Right cardiac atrium (tissue), 5 donors: ENCODE measurements at regions not wholly inside any gene's neighbourhood (a gene's known extent, or its start where the extent isn't known, plus 50 kb on each side); places are given as distances from the start of the nearest gene placed in this dataset.

ENCODE experiments used
- ATAC-seq, 2 donors: fragments of 200-7000 bp; cut with Tn5 transposase; one replicate each; pipeline versions ENCODE4 v1.8.0 to v1.9.1; 2020; ENCODE audit warnings: moderate library complexity in 2 of 2, mild to moderate bottlenecking in 1 of 2
- DNase-seq, 3 donors: peaks; one replicate each; pipeline ENCODE4 v3.0.0-alpha.2; 2020
- H3K27ac ChIP-seq: one replicate; pipeline ENCODE4 v1.5.1; 2013; ENCODE audit warnings: mild to moderate bottlenecking, low read length, control low read depth, moderate library complexity
- H3K27me3 ChIP-seq: one replicate; pipeline ENCODE4 v1.6.1; 2013; ENCODE audit not compliant: control insufficient read depth, insufficient read depth
- H3K4me1 ChIP-seq: one replicate; pipeline ENCODE4 v1.6.1; 2013; ENCODE audit warnings: low read length; ENCODE audit not compliant: control insufficient read depth, insufficient read depth
- H3K4me3 ChIP-seq: one replicate; pipeline ENCODE4 v1.5.1; 2013; ENCODE audit warnings: low read length, control low read depth
- H3K9me3 ChIP-seq: one replicate; pipeline ENCODE4 v1.6.1; 2013; ENCODE audit warnings: low read length; ENCODE audit not compliant: control insufficient read depth
- WGBS: extraction: QIAGEN DNeasy Blood & Tissue Kit; methylation state at CpG from one replicate; pipeline ENCODE4 v1.1.7; 2013; 5-methylcytosine and 5-hydroxymethylcytosine counted together
- intact Hi-C, 4 donors: fragments of 100-400 bp; cut with DNase I; formaldehyde crosslinking; loops; one replicate each; pipeline versions ENCODE4 v1.11.0 to v1.14.0; 2022 to 2023
- donor health status: healthy with polysubstance abuse.
- donor health status: DM: no; HTN: yes; CAD: no.
- donor health status: DM: no; HTN: no; CAD: no.
- donor health status: DM: no; HTN: yes; CAD: no; lungs with severe emphysema.
- donor health status: DM: yes; HTN: yes; CAD: no.

DNA sequence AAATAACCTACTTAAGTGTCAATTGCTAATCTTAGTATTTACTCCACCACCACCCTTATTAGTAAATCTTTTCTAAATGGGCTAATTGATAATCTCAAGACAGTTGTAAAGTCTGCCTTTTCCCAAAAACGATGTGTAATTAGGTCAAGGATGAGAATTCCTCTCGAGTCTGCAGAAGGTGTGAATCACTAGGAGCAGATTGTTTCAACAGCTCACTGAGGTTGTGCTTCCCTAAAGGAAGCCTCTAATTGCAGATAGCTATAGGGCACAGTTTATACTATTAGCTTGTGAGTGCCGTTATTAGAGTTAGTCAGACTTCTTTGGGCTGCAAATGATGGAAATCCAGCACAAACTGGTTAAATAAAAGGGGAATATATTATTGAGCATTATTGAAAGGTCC is 84.9 kb downstream of the C11orf91 start:
- Histone ChIP-seq H3K27me3 (no peaks in the 10 kb centered on the region), H3K4me1 (no peaks in the 10 kb centered on the region), H3K4me3 (no peak overlapping the region), H3K9me3 (no peaks in the 10 kb centered on the region), H3K27ac (no peak overlapping the region)
- ATAC-seq = no peak
- WGBS = 61% methylated on average over 3 of the region's 3 CpGs
- no peak for DNase-seq
- intact Hi-C loops = no loop called here

DNA sequence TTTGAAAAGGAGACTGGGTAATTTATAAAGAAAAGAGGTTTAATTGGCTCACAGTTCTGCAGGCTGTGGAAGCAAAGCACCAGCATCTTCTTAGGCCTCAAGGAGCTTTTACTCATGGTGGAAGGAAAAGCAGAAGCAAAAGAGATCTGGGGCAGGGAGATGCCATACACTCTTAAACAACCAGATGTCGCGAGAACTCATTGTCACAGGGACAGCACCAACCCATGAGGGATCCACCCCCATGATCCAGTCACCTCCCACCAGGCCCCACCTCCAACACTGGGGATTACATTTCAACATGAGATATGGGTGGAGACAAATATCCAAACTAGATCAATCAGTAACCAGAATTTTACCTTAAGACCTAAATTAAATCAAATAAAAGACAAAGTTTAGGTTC is 87.2 kb downstream of the C11orf91 start:
- no peaks in the 10 kb centered on the region for H3K4me1 ChIP-seq
- intact Hi-C loops = no loop called here
- DNase-seq (no peak), ATAC-seq (no peak)
- H3K27me3 ChIP-seq = no peaks in the 10 kb centered on the region
- no peak overlapping the region for H3K27ac ChIP-seq
- H3K4me3 ChIP-seq = no peak overlapping the region
- no peaks in the 10 kb centered on the region for H3K9me3 ChIP-seq
- WGBS = 96% methylated on average over 2 of the region's 2 CpGs

DNA sequence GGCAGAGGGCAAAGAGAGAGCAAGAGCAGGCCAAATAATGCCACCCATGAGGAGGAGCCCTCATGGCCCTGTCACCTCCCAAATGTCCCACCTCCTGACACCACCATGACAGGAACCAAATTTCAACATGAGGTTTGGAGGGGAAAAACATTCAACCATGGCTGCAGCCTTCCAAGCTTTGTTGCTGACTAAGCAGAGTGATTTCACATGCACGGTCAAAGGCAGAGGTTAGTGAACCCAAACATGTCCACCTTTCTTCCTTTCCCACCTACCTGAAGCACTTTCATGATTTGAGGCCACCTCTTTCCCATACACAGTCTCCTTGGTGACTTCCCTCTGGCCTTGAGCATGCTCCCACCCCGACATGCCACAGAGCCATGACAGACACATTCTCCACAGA is 89.7 kb downstream of the C11orf91 start:
- no peak for DNase-seq
- H3K27me3 ChIP-seq = no peaks in the 10 kb centered on the region
- intact Hi-C loops = no loop called here

DNA sequence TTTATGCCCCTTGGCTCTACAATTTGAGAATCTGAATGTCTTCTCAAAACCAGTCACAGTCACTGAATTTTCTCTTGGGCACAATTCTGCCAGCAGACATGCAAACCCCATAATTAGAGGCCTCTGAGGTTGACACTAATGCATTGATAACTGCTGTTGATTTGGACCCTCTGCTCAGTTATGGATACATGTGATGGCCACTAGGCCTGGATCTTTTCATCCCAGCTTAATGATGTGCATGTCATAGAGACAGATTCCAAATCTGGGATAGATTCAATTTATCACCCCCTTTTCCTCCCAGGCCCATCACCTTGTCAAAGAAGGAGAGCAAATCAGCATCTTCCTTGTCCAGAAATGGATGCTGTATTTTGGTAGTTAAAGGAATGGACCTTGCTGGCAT is 92.2 kb downstream of the C11orf91 start:
- ATAC-seq = no peak
- no peak overlapping the region for H3K4me3 ChIP-seq
- H3K27me3 ChIP-seq = no peaks in the 10 kb centered on the region
- no peak for DNase-seq
- H3K9me3 ChIP-seq = no peaks in the 10 kb centered on the region
- H3K4me1 ChIP-seq = no peaks in the 10 kb centered on the region
- no peak overlapping the region for H3K27ac ChIP-seq
- intact Hi-C loops = no loop called here

More for the DNA sequence above, 89.7 kb downstream of the C11orf91 start:
- no peak overlapping the region for H3K27ac ChIP-seq
- H3K9me3 ChIP-seq = no peaks in the 10 kb centered on the region
- WGBS = 77% methylated on average over 2 of the region's 2 CpGs
- ATAC-seq = no peak
- H3K4me1 ChIP-seq = no peaks in the 10 kb centered on the region
- H3K4me3 ChIP-seq = no peak overlapping the region

DNA sequence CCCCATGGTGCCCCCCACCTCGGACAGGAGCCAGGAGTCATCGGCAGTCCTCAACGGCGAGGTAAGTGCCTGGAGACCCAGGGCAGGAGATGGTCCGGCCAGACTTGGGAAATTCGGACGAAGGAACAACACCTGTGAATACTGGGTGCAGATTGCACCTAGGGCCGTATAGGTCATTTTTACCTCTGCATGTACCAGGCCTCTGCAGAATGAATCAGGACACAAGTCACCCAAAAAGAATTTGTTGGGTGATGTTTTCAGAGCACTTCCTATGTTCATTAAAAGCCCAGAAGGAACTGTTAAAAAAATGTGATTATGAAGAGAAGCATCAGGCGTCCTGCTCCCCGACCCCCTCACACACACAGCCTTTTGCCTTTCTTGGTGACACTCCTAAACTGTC is 93.9 kb downstream of the C11orf91 start:
- no peak for DNase-seq
- no peak for ATAC-seq
- intact Hi-C loops = no loop called here

DNA sequence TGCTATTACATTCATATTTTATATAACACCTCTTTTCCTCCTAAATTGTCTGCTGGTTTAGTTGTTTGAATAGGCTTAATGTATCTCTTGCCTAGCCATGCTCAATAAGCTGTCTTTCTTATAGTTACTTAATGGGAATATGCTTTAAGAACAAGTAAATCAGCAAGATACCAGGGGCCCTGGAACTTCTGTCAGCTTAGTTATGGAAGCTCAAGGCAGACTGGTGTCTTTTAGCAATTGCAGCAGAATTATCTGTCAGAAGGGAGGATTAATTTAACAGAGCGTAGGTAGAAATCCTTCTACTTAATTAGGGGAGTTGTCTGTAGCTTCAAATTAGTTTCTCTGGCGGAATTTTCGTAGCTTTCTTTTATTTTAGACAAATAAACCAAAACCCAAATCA is 94.9 kb downstream of the C11orf91 start:
- no peaks in the 10 kb centered on the region for H3K4me1 ChIP-seq
- H3K27ac ChIP-seq = no peak overlapping the region
- ATAC-seq = no peak
- no peak for DNase-seq
- no peak overlapping the region for H3K4me3 ChIP-seq
- 90% methylated on average over 3 of the region's 3 CpGs for WGBS
- intact Hi-C loops = no loop called here
- no peaks in the 10 kb centered on the region for H3K27me3 ChIP-seq
- no peaks in the 10 kb centered on the region for H3K9me3 ChIP-seq

More for the DNA sequence above, 93.9 kb downstream of the C11orf91 start:
- Histone ChIP-seq H3K27ac (no peak overlapping the region), H3K4me3 (no peak overlapping the region), H3K27me3 (no peaks in the 10 kb centered on the region), H3K9me3 (no peaks in the 10 kb centered on the region), H3K4me1 (no peaks in the 10 kb centered on the region)
- WGBS = 89% methylated on average over 10 of the region's 10 CpGs

DNA sequence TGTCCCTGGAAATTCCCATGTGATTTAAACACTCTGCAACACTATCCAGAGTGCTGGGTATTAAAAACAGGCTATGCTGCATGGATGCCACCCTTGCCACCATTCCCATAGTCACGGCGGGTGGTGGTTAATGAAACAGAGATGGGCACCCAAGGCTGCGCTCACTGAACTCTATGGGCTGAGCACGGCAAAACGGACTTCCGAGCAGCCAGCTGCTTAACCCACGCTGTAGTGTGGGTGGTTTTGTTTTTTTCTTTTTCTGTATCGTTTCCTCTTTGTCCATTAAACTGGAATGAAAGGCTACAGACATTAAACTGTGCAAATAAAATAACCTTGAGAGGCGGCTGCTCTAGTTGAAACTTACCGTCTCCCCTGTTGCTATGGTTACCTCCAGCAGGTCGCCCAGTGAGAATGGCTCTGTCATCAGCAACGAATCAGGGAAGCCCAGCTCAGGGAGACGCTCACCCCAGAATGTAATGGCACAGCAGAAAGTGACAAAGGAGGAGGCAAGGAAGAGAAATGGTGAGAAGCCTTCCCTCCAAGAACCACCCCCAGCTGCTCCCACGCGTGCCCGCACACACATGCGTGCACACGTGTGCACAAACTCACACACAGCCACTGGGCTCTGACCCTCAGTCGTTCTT is 102.1 kb downstream of the C11orf91 start:
- no peak overlapping the region for H3K4me3 ChIP-seq
- no peak for ATAC-seq
- 70% methylated on average over 19 of the region's 19 CpGs for WGBS
- no peak overlapping the region for H3K27ac ChIP-seq
- intact Hi-C loops = no loop called here
- no peaks in the 10 kb centered on the region for H3K4me1 ChIP-seq
- H3K9me3 ChIP-seq = no peaks in the 10 kb centered on the region
- H3K27me3 ChIP-seq = no peaks in the 10 kb centered on the region
- DNase-seq = no peak

DNA sequence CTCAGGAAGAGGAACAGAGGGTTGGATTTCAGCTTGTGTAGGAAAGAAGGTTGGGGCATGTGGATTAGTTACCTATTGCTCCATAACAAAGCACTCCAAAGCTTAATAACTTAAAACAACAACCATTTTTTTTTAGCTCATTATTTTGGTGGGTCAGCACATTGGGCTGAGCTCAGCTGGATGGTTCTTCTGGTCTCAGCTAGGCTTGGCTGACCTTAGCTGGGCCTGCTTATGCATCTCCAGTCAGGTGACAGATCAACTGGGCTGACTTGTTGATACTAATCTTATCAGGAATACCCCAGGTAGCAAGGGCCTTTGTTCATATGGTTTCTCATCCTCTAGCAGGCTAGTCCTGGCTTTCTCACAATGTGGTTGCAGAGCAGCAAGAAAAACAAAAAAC is 106.4 kb downstream of the C11orf91 start:
- no peaks in the 10 kb centered on the region for H3K9me3 ChIP-seq
- intact Hi-C loops = no loop called here
- H3K27me3 ChIP-seq = no peaks in the 10 kb centered on the region
- no peak for ATAC-seq
- no peaks in the 10 kb centered on the region for H3K4me1 ChIP-seq
- H3K4me3 ChIP-seq = no peak overlapping the region
- DNase-seq = no peak
- no peak overlapping the region for H3K27ac ChIP-seq

DNA sequence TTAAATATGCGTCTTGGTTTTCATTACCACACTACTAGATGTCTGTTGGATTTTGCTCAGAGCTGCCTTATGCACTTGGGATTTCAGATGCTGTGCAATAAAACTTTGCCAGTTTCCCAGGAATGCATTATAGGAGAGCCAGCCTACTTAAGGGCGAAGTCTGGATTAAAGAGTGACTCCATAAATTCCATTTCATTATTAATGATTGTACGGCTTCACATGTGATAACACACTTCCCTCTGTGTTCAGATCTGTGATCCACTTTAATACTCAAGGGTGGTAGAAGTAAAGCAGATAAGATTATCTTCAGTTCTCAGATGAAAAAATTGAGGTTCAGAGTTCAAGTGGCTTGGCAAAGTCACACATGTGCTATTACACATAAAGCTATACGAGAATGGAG is 110.2 kb downstream of the C11orf91 start:
- H3K4me3 ChIP-seq = no peak overlapping the region
- ATAC-seq = no peak
- H3K4me1 ChIP-seq = no peaks in the 10 kb centered on the region
- intact Hi-C loops = no loop called here
- no peaks in the 10 kb centered on the region for H3K27me3 ChIP-seq
- H3K27ac ChIP-seq = no peak overlapping the region
- DNase-seq = no peak
- 66% methylated on average over 4 of the region's 4 CpGs for WGBS
- peaks cover 2% of the 10 kb centered on the region for H3K9me3 ChIP-seq

DNA sequence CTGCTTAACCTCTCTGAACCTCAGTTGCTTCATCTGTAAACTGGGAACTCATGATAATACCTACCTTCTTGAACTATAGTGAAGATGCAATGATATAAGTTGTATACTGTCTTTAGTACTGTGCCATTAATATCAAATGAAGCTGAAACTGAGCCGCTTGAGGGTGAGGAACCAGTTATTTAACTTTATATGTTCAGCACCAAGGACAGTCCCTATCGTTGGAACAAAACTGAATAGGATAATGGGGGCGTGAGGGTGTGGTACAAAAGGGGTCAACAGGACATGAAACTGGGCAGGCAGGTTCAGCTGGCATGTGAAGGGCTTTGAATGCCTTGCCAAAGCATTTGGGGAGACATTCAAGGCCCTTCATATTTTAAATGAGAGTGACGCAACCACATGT is 112.6 kb downstream of the C11orf91 start:
- DNase-seq (no peak), ATAC-seq (no peak)
- 62% methylated on average over 4 of the region's 4 CpGs for WGBS
- Histone ChIP-seq H3K27me3 (no peaks in the 10 kb centered on the region), H3K4me1 (no peaks in the 10 kb centered on the region), H3K4me3 (no peak overlapping the region), H3K27ac (no peak overlapping the region), H3K9me3 (peaks cover 2% of the 10 kb centered on the region)
- intact Hi-C loops = no loop called here

DNA sequence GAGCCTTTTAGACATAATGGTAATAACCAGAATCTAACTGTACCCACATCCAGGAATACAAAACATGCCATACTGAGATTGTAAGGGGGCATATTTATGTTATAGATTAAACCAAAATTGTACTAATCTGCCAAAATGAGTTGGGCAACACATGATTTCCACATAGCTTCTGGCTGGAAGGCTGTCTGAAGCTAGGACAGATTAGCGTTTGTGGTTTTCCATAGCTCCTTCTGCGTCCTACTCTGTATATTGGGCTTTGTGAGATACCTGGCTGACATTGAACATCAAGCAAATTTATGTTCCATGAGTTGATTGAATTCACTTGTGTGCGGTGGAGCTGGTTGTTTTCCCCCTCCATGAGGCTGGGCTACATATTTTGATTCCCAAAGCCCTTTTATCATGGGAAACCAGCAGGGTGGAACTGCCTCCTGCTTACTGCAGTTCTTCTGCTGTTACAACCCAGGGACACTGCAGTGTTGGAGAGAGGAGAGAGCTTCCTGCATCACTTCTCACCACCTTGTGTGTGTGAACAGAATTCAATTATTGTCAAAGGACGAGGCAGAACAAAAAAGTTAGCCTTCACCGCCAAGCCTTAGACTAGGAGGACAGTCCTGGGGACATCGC is 114.9 kb downstream of the C11orf91 start:
- DNase-seq = no peak
- 82% methylated on average over 6 of the region's 6 CpGs for WGBS
- no peak for ATAC-seq
- H3K27me3 ChIP-seq = no peaks in the 10 kb centered on the region
- no peak overlapping the region for H3K27ac ChIP-seq
- no peak overlapping the region for H3K4me3 ChIP-seq
- H3K4me1 ChIP-seq = no peaks in the 10 kb centered on the region
- intact Hi-C loops = no loop called here
- H3K9me3 ChIP-seq = peaks cover 2% of the 10 kb centered on the region
